Left forelimb (tissue), 1 donor: ENCODE measurements at regions not wholly inside any gene's neighbourhood (a gene's known extent, or its start where the extent isn't known, plus 50 kb on each side); places are given as distances from the start of the nearest gene placed in this dataset.
"Not testable (repeated sequence)": the region's sequence is repeated elsewhere in the genome, so short reads cannot be mapped to it uniquely, and the experiment has no call there.

Experiments used
- DNase-seq: peaks from one replicate; pipeline ENCODE4 v3.0.0-alpha.2; 2018; ENCODE audit warnings: low spot score

GRCh38 chr1:143604887-143605286, 366.9 kb downstream of the FAM72C start:
- DNase-seq: no peak

- no peak for DNase-seq
Observed at GRCh38 chr1:143584508-143584907, 387.3 kb downstream of the FAM72C start.

- DNase-seq: no peak
Observed at GRCh38 chr1:143574891-143575520, 396.8 kb downstream of the FAM72C start.

GRCh38 chr1:143572661-143573060, 399.1 kb downstream of the FAM72C start:
- not testable (repeated sequence) for DNase-seq

- not testable (repeated sequence) for DNase-seq
Observed at GRCh38 chr1:143563761-143564160, 408.0 kb downstream of the FAM72C start.

- DNase-seq: no peak
Observed at GRCh38 chr1:143553627-143554026, 418.2 kb downstream of the FAM72C start.

- not testable (repeated sequence) for DNase-seq
Observed at GRCh38 chr1:143504703-143505102, 467.1 kb downstream of the FAM72C start.

GRCh38 chr1:143504080-143504479, 467.7 kb downstream of the FAM72C start:
- DNase-seq: not testable (repeated sequence)

- not testable (repeated sequence) for DNase-seq
Observed at GRCh38 chr1:143503048-143503447, 468.7 kb downstream of the FAM72C start.

- DNase-seq: not testable (repeated sequence)
Observed at GRCh38 chr1:143502038-143502437, 469.7 kb downstream of the FAM72C start.

GRCh38 chr1:143498059-143498749, 473.6 kb downstream of the FAM72C start:
- not testable (repeated sequence) for DNase-seq

GRCh38 chr1:143497374-143497747, 474.4 kb downstream of the FAM72C start:
- no peak for DNase-seq

GRCh38 chr1:143496526-143497373, 475.0 kb downstream of the FAM72C start:
- not testable (repeated sequence) for DNase-seq
